DMS53 (cell line): ENCODE measurements at regions not wholly inside any gene's neighbourhood (a gene's known extent, or its start where the extent isn't known, plus 50 kb on each side); places are given as distances from the start of the nearest gene placed in this dataset.
"Not testable (repeated sequence)": the region's sequence is repeated elsewhere in the genome, so short reads cannot be mapped to it uniquely, and the experiment has no call there.

Experiments
- DNase-seq: peaks from one replicate; lab custom pipeline; 2025; lab: John Stamatoyannopoulos, UW

DNA sequence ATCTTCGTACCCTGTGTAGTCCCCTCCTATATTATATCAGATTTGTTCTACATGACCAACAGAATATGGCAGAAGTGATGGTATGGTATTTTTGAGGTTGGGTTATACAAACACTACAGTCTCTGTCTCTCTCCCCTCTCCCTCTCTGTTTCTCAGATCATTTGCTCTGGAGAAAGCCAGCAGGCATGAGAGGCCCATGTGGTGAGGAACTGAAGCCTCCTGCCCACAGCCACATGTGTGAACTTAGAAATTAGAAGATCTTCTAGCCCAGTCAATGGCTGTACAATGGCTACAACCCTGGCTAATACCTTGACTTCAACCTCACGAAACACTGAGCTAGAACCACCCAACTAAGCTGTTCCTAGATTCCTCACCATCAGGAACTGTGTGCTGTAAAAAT, 250.6 kb downstream of the SMAD2 start:
- DNase-seq: no peak

DNA sequence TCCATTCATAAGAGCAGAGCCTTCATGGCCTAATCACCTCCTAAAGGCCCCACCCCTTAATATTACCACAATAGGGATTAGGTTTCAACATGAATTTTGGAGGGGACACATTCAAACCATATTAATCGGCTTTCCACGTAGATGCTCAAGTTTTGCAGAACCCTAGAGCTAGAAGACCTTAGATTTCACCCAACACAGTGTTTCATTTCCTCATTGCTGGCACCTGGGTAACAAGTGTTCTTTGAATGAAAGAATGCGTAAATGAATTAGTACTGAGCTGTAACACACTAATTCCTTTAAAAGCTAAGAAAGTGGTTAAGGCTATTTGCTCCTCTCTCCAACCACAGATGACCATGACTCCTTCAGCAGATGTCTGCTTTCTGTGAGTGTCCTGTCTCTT, 252.5 kb downstream of the SMAD2 start:
- DNase-seq: no peak

GRCh38 chr18:47669815-47670214, 260.6 kb downstream of the SMAD2 start:
- no peak for DNase-seq

DNA sequence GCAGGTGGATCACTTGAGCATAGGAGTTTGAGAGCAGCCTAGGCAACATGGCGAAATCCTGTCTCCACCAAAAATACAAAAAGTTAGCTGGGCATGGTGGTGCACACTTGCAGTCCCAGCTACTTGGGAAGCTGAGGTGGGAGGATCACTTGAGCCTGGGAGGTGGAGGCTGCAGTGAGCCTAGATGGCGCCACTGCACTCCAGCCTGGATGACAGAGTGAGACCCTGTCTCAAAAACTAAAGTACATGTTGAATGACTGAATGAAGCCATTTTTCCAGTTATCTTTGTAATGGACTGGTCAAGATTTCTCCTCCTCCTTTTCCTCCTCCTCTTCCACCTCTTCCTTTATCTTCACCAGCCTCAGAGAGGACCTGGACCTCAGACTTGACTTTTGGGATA, 272.0 kb downstream of the SMAD2 start:
- no peak for DNase-seq

GRCh38 chr18:47654988-47655387, 275.5 kb downstream of the SMAD2 start:
- no peak for DNase-seq

GRCh38 chr18:47644896-47645295, 285.6 kb downstream of the SMAD2 start:
- no peak for DNase-seq

GRCh38 chr18:47637551-47637950, 292.9 kb downstream of the SMAD2 start:
- DNase-seq: not testable (repeated sequence)

DNA sequence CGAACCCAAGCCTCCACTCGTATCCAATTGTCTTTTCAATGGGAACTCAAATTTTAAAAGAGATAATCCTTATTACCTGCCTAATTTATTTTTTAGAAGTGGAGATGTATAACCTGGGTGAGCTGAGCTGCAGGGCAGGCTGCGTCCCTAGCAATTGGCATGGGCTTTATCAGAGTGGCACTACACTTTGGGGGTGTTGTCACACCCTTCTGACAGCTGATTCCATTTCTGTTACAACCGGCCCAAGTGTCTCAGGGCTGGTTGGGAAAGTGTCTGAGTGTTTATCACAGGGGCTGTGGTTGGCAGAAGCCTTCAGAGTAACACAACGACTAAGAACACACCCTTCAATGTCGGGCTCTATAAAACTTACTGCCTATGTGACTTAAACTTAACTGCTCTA, 295.0 kb downstream of the SMAD2 start:
- DNase-seq: no peak

DNA sequence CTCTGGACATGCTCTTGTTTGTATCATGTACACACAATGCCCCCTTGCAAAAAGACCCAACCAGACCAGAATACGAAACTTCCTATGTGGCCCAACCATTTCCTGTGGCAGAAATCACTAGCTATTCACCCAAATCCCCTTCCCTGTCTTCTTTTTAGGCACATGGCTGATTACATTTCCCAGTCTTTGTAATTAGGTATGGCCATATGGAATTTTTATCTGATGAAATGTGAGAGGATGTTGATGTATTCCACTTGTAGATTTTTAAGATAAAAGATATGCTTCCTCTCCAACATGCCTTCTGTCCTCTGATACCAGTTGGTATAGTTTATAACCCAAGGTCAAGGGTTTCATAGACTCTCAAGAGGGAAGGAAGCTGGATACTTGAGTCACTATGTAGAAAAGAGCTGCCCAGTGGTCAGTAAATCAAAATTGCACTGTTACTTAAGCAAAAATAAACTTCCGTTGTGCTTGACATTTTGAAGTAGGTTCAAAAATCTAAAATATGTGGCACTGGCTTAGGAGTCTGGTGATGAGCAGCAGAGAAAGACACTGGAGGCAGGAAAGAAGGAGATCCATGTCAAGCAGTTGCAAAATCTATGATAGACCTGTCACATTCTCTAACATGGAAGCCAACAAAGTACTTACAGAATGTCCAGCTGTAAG, 297.4 kb downstream of the SMAD2 start:
- DNase-seq: no peak

- DNase-seq: no peak
Measured at GRCh38 chr18:47628893-47629292, 301.6 kb downstream of the SMAD2 start.

- DNase-seq: no peak
Measured at GRCh38 chr18:47628240-47628781, 302.1 kb downstream of the SMAD2 start.

- no peak for DNase-seq
Measured at GRCh38 chr18:47627030-47627429, 303.4 kb downstream of the SMAD2 start.

- no peak for DNase-seq
Measured at GRCh38 chr18:47619771-47620448, 310.5 kb downstream of the SMAD2 start.

DNA sequence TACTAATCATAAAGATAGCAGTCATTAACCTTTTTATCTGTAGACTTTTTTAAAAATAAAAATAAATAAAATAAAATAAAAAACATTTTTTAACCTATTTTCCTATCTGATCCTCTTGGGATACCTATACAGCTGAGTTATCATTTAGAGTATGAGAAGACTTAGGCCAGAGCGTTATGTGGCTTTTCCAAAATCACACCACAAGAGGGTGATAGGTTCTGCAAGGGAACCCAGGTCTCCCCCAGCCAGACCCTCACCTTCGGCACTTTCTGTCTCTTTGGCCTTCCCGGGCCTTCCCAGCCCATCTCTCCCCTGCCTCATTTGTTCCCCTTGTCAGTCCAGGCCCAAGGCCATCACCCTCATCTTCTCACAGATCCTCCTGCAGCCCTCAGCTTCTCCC, 311.7 kb downstream of the SMAD2 start:
- no peak for DNase-seq

DNA sequence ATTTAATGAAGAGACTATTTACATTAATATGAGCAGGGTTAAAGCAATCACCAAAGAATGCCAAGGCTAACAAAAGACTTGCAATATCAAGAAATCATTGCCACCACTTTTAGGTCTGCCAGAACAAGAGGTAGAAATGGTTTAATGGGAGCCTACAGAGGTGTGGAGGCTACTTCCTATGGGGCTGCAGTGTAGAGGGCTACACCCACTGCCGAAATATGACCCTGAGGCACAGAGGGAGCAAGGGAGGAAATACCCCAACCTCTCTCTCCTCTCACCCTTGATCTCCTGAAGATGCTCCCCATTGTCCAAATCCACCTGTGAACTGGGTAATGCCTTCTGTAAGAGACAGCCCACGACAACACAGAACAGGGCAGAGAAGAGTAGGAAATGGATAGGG, 315.4 kb downstream of the SMAD2 start:
- no peak for DNase-seq

DNA sequence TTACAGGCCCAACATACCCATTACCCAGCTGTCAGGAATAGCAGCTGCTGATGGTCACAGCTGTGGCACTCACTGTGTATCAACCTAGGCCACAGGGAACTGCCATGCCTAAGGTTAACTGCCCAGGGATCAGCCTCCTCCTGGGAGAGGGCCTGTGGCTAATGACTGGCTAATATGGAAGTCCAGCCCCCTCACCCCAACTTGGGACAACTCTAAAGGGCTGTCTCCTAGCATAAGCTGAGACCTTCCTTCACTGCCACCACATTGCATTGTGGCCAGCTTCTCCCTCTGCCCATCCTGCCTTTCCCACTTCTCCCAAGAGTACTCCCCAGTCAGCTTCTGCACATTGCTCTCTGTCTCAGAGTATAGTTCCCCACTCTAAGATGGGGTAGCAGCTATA, 316.5 kb downstream of the SMAD2 start:
- DNase-seq: no peak

DNA sequence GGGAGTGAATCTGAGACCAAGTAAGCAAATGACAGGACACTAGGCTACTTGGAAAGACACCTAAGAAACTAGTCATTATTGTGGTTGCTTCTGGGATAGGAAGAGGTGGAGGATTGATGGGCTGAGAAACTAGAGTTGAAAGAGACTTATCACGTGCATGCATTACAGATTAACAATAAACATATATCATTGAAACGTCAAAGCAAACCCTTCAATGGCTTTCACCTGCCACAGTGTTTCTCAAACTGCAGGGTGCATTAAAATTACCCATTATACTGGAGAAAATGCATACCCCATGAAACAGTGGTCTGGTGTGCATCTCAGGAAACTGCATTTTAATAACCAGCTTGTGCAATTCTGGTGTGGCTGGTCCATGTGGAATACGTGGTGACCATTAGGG, 318.8 kb downstream of the SMAD2 start:
- DNase-seq: no peak

DNA sequence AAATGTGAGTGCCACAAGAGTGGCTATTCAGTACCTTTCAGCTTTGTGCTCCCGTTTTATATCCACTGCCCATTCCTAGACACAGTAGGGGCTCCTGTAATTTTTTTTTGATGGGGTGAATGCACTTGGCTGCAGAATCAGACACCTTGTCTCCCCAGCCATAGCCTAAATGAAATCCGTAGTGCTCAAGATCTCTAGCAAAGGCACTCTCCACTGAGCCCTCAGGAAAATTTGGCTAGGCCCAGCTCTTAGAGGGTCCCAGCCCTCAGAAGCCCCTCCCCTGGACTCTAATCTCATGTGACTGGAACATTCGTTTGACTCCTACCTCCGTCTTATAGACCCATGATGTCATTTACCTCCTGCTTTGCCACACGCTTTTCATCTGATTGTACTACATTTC, 323.9 kb downstream of the SMAD2 start:
- no peak for DNase-seq

DNA sequence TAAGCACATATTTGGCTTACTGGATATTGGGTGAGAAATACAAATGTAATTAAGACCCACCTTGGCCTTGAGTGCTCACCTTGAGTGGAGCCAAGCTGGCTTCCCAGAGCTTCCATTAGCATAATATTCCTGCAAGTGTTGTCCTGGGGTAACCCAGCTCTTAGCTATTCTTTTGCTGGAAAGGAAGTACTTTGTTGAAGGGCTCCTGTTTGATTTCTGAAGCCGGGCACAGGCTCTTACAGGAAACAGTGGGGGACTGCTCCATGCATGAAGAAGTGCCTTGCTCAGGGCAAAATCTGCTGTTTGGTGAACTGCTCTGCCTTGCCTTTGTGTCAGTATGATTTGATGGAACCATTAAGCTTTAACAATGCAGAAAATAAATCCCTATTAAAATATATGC, 325.4 kb downstream of the SMAD2 start:
- DNase-seq: no peak

- no peak for DNase-seq
Measured at GRCh38 chr18:47604021-47604420, 326.4 kb downstream of the SMAD2 start.

GRCh38 chr18:47603158-47603557, 327.3 kb downstream of the SMAD2 start:
- DNase-seq: no peak

DNA sequence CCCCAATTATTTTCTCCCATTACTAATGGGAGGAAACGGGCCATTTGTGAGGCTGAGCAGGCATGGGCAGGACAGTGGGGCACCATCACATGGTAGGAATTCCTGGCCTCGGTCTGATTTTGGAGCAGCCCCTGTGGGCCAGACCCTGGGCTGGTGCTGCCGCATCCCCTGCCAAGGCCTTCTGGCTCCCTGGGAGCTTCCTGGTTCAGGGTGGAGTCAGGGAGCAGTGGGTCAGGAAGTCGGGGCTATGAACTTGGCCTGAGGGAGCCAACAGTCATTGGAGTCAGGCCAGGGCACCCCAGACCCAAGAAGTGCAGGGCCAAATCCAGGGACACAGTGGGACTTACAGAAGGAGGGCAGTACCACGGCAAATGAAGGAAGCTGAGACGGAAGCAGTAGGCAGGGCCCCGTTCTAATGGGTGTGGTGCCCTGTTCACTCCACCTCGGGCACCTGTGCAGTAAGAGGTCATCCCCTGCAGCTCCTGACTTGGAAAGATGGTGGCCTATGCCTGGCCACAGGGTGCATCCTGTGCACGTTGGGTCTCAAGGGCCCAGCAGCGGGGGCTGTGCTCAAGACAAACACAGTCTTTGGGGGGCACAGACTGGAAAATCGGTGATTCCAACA, 328.1 kb downstream of the SMAD2 start:
- DNase-seq: no peak

DNA sequence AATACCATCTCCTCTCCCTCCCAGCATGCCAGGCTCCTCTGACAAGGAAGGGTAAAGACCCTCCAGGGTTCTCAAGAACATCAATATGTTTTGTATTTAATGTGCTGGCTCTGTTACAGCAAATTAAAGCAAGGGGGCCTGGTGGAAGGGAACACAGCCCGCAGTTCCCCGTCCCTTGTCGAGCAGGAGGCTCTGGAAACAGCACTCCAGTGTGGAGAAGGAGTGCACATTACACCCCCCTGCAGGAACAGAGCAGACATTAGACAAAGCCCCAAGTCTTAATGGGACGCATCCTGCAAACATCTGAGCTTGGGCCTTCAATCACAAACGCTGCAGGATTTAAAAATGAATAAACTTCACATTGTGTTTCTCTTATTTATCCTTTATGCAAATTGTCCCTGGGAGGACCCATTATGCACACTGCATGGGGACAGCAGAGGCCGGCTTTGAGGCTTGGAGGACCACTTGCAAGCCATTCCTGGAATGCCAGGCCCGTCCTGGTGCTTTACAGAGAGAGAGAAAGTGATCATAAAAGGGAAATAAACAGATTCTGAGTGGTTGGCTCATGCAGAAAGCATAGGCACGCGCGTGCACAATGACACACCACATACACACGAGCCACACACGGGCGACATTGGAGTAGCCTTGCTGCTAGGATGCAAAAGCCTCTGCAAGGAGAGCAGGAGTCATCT, 328.7 kb downstream of the SMAD2 start:
- DNase-seq: no peak
